A549 (cell line): ENCODE measurements at regions not wholly inside any gene's neighbourhood (a gene's known extent, or its start where the extent isn't known, plus 50 kb on each side); places are given as distances from the start of the nearest gene placed in this dataset.

Source experiments
- CEBPB ChIP-seq, 2 experiments: fragments of >200 bp in 1 of 2; sonication (Bioruptor Twin) in 1 of 2; formaldehyde crosslinking in 1 of 2; IDR thresholded peaks; 2 replicates each; pipeline ENCODE4 v1.6.1; 2012 to 2016
- CTCF ChIP-seq: fragments of >200 bp; sonication (Bioruptor Twin); formaldehyde crosslinking; IDR thresholded peaks from 3 replicates; pipeline ENCODE4 v1.5.1; 2016
- JUN ChIP-seq, 2 experiments: fragments of >200 bp; sonication (Bioruptor Twin); formaldehyde crosslinking; IDR thresholded peaks; 2 replicates in 1 of 2; 3 replicates in 1 of 2; pipeline ENCODE4 v1.6.1; 2016 to 2017
- KDM5A ChIP-seq: fragments of 200-600 bp; sonication (generic); IDR thresholded peaks from 2 replicates; pipeline ENCODE4 v1.6.1; 2016; ENCODE audit warnings: antibody characterized with exemption, mild to moderate bottlenecking
- MAZ ChIP-seq: fragments of 150-350 bp; IDR thresholded peaks from 2 replicates; pipeline ENCODE4 v1.6.1; 2014; ENCODE audit warnings: antibody characterized with exemption, low read depth, low read length, borderline replicate concordance
- PBX3 ChIP-seq: IDR thresholded peaks from 2 replicates; pipeline ENCODE4 v1.6.1; 2012
- POLR2A ChIP-seq: IDR thresholded peaks from 2 replicates; pipeline ENCODE4 v1.6.1; 2012; ENCODE audit warnings: mild to moderate bottlenecking, low read length
- RAD21 ChIP-seq, 2 experiments: fragments of >200 bp in 1 of 2; sonication (Bioruptor Twin) in 1 of 2; formaldehyde crosslinking in 1 of 2; IDR thresholded peaks in 1 of 2; conservative IDR thresholded peaks in 1 of 2; 2 replicates in 1 of 2; 3 replicates in 1 of 2; pipeline ENCODE4 v1.6.1; 2012 to 2018; ENCODE audit warnings: inconsistent platforms in 1 of 2
- SMC3 ChIP-seq: fragments of >200 bp; sonication (Bioruptor Twin); formaldehyde crosslinking; IDR thresholded peaks from 3 replicates; pipeline ENCODE4 v1.6.1; 2018; ENCODE audit warnings: inconsistent platforms
- TF ChIP-seq, protein P1 (sequence below): fragments of 450-650 bp; IDR thresholded peaks from 2 replicates; pipeline ENCODE4 v1.6.1; 2014; ENCODE audit warnings: antibody characterized with exemption
- TF ChIP-seq, protein P2 (sequence below): IDR thresholded peaks from 2 replicates; pipeline ENCODE4 v1.6.1; 2012

GRCh38 chr4:187612301-187612700 lies 383.3 kb upstream of the ZFP42 start:
- TF ChIP-seq RAD21 (conservative IDR thresholded peaks at IDR 0.05 in 1 of 2, IDR thresholded peaks at IDR 0.05 in 1 of 2) (no peak), KDM5A (no peak), CEBPB (IDR thresholded peaks at IDR 0.05) (no peak), POLR2A (no peak), CTCF (no peak), SMC3 (no peak), MAZ (no peak), JUN (IDR thresholded peaks at IDR 0.05) (no peak), PBX3 (no peak)
- TF ChIP-seq, protein P1, sequence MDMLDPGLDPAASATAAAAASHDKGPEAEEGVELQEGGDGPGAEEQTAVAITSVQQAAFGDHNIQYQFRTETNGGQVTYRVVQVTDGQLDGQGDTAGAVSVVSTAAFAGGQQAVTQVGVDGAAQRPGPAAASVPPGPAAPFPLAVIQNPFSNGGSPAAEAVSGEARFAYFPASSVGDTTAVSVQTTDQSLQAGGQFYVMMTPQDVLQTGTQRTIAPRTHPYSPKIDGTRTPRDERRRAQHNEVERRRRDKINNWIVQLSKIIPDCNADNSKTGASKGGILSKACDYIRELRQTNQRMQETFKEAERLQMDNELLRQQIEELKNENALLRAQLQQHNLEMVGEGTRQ = no peak
- TF ChIP-seq, protein P2, sequence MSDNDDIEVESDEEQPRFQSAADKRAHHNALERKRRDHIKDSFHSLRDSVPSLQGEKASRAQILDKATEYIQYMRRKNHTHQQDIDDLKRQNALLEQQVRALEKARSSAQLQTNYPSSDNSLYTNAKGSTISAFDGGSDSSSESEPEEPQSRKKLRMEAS = no peak
